ENCODE measurements at regions not wholly inside any gene's neighbourhood (a gene's known extent, or its start where the extent isn't known, plus 50 kb on each side); places are given as distances from the start of the nearest gene placed in this dataset.
"Not testable (repeated sequence)": the region's sequence is repeated elsewhere in the genome, so short reads cannot be mapped to it uniquely, and the experiment has no call there.

DNA sequence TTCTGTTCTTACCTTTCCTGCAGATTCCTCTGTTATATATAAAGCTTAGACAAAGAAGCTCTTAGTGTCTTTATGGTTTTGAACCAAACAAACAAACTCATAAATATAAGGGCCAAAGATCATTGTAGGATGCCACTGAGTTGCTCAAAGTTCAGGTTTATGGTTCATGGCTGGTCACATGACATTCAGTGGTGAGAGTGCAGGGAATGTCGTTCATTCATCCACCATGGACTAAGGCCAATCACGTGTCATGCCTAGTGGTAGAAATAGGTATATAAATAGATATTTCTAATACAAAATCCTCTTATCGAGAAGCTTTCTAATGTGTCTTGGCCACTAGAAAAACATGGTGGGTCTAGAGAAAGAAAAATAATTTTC is 119.4 kb downstream of the GATA3 start:
- TF ChIP-seq, protein P1, sequence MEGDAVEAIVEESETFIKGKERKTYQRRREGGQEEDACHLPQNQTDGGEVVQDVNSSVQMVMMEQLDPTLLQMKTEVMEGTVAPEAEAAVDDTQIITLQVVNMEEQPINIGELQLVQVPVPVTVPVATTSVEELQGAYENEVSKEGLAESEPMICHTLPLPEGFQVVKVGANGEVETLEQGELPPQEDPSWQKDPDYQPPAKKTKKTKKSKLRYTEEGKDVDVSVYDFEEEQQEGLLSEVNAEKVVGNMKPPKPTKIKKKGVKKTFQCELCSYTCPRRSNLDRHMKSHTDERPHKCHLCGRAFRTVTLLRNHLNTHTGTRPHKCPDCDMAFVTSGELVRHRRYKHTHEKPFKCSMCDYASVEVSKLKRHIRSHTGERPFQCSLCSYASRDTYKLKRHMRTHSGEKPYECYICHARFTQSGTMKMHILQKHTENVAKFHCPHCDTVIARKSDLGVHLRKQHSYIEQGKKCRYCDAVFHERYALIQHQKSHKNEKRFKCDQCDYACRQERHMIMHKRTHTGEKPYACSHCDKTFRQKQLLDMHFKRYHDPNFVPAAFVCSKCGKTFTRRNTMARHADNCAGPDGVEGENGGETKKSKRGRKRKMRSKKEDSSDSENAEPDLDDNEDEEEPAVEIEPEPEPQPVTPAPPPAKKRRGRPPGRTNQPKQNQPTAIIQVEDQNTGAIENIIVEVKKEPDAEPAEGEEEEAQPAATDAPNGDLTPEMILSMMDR (IDR thresholded peaks at IDR 0.05) = no peak
- H3K4me3 ChIP-seq = no peak overlapping the region
- DNase-seq = no peak
- ATAC-seq = no peak
- no peak overlapping the region for H3K27ac ChIP-seq
- H3K36me3 ChIP-seq = no peaks in the 10 kb centered on the region
- intact Hi-C loops (cut with DNase I) = no loop called here
- H3K27me3 ChIP-seq (ENCODE audit: low read depth) = no peaks in the 10 kb centered on the region
- H3K4me1 ChIP-seq = no peaks in the 10 kb centered on the region
- H3K9me3 ChIP-seq = peaks cover 8% of the 10 kb centered on the region

GRCh38 chr10:8174762-8175161 is 120.3 kb downstream of the GATA3 start:
- intact Hi-C loops (cut with DNase I) = no loop called here

GRCh38 chr10:8177526-8177925 is 123.0 kb downstream of the GATA3 start:
- ATAC-seq; H3K4me1 ChIP-seq; H3K27ac ChIP-seq; H3K4me3 ChIP-seq; H3K9me3 ChIP-seq; H3K27me3 ChIP-seq (ENCODE audit: low read depth); intact Hi-C loops (cut with DNase I); DNase-seq; H3K36me3 ChIP-seq: not testable (repeated sequence)

More at GRCh38 chr10:8174762-8175161, 120.3 kb downstream of the GATA3 start:
- no peak for DNase-seq
- Histone ChIP-seq H3K27me3 (ENCODE audit: low read depth) (no peaks in the 10 kb centered on the region), H3K9me3 (no peaks in the 10 kb centered on the region), H3K4me3 (no peak overlapping the region), H3K36me3 (no peaks in the 10 kb centered on the region), H3K4me1 (no peaks in the 10 kb centered on the region), H3K27ac (no peak overlapping the region)
- TF ChIP-seq, protein P1 (IDR thresholded peaks at IDR 0.05) = no peak
- ATAC-seq = no peak

GRCh38 chr10:8179773-8180172 is 125.3 kb downstream of the GATA3 start:
- ATAC-seq; H3K4me3 ChIP-seq; H3K4me1 ChIP-seq; H3K27me3 ChIP-seq (ENCODE audit: low read depth); H3K9me3 ChIP-seq; H3K27ac ChIP-seq; intact Hi-C loops (cut with DNase I); H3K36me3 ChIP-seq; DNase-seq: not testable (repeated sequence)

DNA sequence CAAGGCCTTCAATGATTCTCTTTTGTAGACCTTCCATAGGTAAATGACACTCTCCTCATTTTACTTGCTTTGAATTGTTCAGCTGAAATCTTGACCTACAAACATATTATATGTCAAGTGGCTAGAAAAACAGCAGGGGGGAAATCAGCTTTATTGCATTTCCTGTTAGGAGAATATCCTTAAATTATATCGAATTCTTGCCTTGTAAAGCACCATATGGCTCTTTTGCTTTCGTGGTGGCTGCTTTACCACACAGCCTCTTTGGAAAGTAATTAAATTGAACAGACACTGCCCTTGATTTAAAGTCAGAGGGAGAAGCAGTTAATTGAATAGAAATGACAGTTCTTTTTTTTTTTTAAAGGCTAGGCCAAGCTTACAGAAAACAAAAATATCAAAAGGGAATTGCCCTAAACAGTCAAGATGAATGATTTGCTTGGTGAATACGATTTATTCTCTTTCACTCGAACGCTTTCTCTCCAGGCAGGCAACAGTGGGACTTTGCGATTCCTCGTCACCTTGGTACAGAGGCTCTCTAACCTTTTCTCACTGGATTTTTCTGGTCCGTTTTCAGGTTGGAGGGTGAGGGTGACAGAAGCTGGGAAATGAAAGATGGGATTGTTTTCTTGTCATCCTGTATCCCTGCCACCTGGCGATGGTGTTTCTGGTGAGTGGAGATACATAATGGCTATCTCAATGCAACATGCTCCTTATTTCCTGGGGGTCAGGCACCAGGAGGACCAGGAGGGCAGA is 126.0 kb downstream of the GATA3 start:
- ATAC-seq = no peak
- no peak overlapping the region for H3K4me3 ChIP-seq
- H3K27ac ChIP-seq = no peak overlapping the region
- H3K9me3 ChIP-seq = no peaks in the 10 kb centered on the region
- TF ChIP-seq, protein P1 (IDR thresholded peaks at IDR 0.05) = no peak
- H3K36me3 ChIP-seq = no peaks in the 10 kb centered on the region
- H3K4me1 ChIP-seq = no peaks in the 10 kb centered on the region
- intact Hi-C loops (cut with DNase I) = no loop called here
- no peaks in the 10 kb centered on the region for H3K27me3 ChIP-seq (ENCODE audit: low read depth)
- no peak for DNase-seq

DNA sequence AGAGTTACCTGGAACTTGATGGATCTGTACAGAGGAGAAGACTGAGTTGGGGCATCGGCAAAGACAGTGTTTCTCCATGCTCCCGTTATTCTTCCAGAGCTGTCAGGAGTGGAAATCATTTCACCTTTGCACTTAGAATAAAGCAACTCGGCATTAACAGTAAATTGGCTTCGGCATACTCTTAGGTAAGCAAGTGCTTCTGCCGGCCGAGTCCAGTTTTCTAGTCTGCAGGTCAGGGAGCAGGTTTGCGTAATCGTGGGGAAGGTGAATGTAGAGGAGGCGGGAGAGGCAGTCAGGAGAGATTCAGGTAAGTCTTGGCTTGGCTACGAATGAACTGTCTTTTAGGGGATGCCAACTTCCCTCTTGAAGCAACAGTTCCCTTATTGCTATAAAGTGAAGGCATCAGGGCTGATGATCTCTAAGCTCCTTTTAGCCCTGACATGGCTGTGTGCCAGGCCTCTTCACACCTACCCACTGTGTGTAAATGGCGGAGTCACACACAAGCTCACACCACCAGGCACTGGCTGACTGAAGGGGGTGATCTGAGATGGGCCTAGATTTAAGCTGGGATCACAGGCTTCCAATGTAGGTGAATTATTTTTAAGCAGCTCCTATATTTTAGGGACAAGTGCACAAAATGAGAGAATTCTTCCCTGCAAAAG is 127.1 kb downstream of the GATA3 start:
- Histone ChIP-seq H3K27ac (no peak overlapping the region), H3K9me3 (no peaks in the 10 kb centered on the region), H3K27me3 (ENCODE audit: low read depth) (no peaks in the 10 kb centered on the region), H3K36me3 (no peaks in the 10 kb centered on the region), H3K4me3 (no peak overlapping the region), H3K4me1 (no peaks in the 10 kb centered on the region)
- ATAC-seq = no peak
- no peak for DNase-seq
- TF ChIP-seq, protein P1 (IDR thresholded peaks at IDR 0.05) = no peak
- intact Hi-C loops (cut with DNase I) = no loop called here
